ENCODE measurements at regions not wholly inside any gene's neighbourhood (a gene's known extent, or its start where the extent isn't known, plus 50 kb on each side); places are given as distances from the start of the nearest gene placed in this dataset.
"Not testable (repeated sequence)": the region's sequence is repeated elsewhere in the genome, so short reads cannot be mapped to it uniquely, and the experiment has no call there.

DNA sequence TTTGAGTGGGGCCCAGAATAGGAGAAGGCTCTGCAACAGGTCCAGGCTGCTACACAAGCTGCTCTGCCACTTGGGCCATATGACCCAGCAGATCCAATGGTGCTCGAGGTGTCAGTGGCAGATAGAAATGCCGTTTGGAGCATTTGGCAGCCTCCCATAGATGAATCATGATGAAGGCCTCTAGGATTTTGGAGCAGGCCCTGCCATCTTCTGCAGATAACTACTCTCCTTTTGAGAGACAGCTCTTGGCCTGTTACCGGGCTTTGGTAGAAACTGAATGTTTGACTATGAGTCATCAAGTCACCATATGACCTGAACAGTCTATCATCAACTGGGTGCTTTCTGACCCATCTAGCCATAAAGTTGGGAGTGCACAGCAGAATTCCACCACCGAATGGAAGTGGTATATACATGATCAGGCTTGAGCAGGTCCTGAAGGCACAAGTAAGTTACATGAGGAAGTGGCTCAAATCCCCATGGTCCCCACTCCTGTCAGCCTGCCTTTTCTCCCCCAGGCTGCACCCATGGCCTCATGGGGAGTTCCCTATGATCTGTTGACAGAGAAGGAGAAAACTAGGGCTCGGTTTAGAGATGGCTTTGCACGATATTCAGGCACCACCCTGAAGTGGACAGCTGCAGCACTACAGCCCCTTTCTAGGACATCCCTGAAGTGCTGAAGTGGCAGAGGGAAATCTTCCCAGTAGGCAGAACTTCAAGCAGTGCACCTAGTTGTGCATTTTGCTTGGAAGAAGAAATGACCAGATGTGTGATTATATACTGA is 971.4 kb downstream of the MCTP2 start:
- DNase-seq, result no peak

GRCh38 chr15:95205077-95205476 is 973.7 kb downstream of the MCTP2 start:
- DNase-seq, result no peak

- not testable (repeated sequence) for DNase-seq
Measured at GRCh38 chr15:95205830-95206229, 974.5 kb downstream of the MCTP2 start.

- no peak for DNase-seq
Measured at GRCh38 chr15:95208071-95208470, 976.7 kb downstream of the MCTP2 start.

GRCh38 chr15:95208988-95209387 is 977.6 kb downstream of the MCTP2 start:
- DNase-seq, result no peak

- no peak for DNase-seq
Measured at GRCh38 chr15:95210436-95210981, 979.1 kb downstream of the MCTP2 start.

DNA sequence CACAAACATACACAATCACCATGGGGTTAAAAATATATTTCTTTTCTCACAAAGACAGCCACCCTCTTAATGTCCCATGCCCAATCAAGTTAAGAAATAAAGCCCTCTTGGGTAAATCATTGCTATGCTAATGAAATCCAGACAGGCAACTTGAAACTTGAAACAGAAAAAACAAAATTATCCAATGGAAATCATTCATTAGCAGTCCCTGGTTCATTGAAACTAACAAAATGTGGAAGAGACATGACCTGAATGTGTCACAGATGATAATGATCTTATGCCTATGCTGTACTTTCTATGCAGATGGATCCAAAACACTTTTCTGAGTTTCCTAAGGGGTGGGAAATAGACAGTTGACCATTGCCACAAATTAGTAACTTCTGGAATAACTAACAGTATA is 983.7 kb downstream of the MCTP2 start:
- DNase-seq, result no peak

DNA sequence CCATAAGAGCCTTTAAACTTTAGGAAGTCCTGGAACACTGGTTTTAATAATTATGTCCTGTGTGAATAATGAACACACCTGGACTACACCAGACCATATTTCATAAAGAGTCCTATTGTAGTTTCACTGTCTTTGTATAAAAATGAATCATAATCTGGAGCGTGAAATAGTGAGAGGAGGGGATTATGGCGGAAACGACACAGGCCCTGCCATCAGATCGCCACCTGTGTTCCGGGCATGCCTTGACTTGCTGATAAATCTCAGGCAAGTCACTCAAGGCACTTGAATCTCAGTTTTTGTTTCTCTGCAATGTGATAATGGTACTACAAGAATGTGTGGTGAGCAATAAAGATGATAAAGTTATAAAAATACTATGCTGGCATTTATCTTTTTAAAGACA is 995.5 kb downstream of the MCTP2 start:
- DNase-seq, result no peak

DNA sequence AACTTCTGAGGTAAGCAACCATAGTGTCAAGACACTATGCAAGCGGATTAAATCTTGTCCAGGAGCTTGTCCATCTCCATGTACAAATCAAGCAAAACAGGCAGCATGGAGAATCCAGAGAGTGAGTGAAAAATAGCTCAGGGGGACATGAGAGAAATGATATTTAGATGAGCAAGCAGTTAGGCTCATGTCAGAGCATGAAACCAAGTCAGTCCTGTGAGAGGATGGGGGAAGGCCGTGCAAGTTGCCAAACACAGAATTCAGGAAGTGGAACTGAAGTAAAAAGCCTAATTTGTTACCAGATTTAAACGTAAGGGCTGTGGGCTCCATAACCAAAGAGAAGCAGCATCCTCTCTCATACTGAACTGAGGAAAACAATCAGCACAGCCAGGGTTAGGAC is 995.9 kb downstream of the MCTP2 start:
- no peak for DNase-seq

GRCh38 chr15:95228856-95229555 is 997.6 kb downstream of the MCTP2 start:
- DNase-seq, result no peak

DNA sequence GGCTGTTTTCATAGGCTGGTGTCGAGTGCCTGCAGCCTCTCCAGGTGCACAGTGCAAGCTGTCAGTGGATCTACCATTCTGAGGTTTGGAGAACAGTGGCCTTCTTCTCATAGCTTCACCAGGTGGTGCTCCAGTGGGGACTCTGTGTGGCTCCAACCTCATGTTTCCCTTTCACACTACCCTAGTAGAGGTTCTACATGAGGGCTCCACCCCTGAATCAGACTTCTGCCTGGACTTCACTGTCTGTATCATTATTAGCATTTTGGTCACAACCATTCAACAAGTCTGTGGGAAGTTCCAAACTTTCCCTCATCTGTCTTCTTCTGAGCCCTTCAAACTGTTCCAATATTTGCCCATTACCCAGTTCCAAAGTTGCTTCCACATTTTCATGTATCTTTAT is 1003.7 kb downstream of the MCTP2 start:
- DNase-seq, result no peak

- no peak for DNase-seq
Measured at GRCh38 chr15:95247071-95247984, 1016.0 kb downstream of the MCTP2 start.

GRCh38 chr15:95249524-95249923 is 1018.2 kb downstream of the MCTP2 start:
- no peak for DNase-seq

DNA sequence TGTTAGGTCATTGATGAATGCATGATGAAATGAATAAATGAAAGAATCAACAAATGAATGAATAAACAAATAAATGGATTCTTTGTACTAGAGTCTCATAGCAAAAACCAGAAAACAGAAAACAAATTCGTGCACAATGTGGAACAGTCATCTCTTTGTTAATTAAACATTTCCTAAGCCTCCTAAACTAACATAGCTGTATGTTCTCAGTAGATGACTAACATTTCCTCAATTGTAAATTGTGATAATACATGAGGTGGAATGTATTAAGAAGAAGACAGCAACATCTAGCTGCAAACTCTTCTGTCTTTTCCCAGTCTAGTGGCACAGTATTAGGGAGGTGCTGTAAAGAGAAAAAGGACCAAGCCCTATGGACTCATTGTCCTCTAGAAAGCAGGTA is 1021.0 kb downstream of the MCTP2 start:
- DNase-seq, result no peak

- no peak for DNase-seq
Measured at GRCh38 chr15:95254263-95254662, 1022.9 kb downstream of the MCTP2 start.

GRCh38 chr15:95259513-95259912 is 1028.2 kb downstream of the MCTP2 start:
- DNase-seq, result peak; percentile 43

GRCh38 chr15:95259965-95260364 is 1028.6 kb downstream of the MCTP2 start:
- no peak for DNase-seq

DNA sequence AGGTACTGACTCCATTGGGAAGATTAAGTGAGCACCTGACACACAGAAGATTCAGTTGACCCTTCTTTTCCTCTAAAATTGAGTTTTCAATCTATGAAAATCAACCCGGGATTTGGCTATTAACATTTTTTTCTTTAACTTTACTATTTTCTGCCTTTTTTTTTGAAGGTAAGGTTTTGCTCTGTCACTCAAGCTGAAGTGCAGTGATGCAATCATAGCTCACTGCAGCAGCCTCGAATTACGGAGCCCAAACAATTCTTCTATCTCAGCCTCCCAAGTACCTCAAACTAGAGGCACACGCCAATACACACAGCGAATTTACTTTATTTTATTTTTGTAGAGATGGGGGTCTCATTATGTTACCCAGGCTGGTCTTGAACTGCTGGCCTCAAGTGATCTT is 1029.5 kb downstream of the MCTP2 start:
- no peak for DNase-seq

DNA sequence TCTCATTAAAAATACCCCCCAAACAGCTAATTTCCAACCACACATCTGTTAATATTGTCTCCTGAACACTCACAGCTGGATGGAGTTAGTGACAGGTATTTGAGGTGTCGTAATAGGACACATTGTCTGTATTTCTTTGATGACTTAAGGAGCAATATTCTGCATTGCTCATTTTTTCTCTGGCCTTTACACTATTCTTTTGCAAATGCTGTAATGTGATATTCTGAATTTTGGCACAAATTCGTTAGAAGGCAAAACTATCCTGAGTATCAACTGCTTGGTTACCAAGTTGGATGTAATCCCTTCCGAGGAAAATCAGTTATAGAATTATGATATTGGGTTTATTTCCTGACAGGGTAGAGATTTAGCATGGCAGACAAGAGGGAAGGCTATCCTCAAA is 1030.2 kb downstream of the MCTP2 start:
- DNase-seq, result no peak

DNA sequence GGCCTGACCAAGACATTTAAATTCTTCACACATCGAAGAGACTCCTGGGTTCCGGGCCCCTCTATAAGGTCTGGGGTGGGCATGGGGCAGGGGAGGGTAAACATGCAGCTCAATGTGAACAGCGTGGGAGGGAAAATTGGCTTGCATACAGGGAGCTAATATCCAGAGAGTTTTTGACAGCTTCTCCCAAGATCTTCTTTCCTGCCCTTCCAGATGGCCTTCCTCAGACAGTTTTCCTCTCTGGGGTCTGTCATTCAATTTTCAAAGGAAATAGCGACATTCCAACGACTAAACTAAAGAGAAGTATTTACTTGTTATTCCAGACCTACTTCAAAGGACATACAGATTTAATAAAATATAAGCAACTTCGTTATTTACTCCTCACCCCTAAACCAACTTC is 1030.6 kb downstream of the MCTP2 start:
- no peak for DNase-seq

DNA sequence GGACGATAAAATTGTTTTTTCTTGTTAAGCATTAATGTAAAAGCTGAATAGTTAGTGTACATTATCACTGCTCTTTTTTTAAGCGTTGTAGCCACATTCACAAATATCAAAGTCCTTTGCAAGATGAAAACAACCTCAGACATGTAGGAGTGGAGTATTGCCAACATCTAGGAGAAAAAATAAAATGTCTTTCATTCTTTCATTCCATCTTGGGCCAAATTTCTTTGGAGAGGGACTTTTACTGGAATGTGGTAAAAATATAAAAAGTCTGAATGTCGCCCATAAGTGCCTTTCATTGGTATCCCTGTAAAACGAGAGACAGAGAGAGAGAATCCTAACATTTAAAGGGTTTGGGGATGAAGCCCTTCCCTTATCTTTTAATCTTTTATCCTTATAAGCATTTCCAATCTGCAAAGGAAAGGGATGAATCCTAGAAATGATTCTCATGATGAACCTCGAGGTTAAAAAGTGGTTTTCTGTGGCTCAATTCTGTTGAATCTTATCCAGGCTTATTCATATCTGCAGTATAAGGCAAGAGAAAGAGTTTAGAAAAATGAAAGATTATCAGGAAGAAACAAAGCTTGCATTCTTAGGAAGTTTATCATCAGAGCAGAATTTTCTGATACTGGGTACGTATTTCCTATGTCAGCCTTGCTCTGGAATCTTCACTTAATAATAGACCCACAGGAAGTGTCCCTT is 1031.7 kb downstream of the MCTP2 start:
- no peak for DNase-seq

DNA sequence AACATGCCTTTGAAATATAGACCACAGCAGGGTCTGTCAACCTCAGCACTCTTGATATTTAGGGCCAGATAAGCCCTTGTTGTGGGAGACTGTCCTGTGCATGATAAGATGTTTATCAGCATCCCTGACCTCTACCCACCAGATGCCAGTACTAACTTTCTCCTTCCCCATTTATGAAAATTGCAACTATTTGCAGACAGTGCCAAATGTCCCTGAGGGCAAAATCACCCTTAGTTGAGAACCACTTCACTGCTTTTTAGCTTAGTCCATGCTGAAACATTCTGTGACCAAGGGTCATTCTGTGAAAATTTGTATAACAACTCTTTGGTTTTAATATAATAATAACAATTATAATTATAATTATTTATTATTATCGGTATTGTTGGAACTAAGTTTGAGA is 1032.4 kb downstream of the MCTP2 start:
- no peak for DNase-seq

All from activated CD4-positive, alpha-beta T cell treated with anti-CD3 and anti-CD28 coated beads, Interleukin-2, amount 50 U/mL, for 1 hour (primary cell).